NCI-H1417 treated with DMSO at 0.1 percent for 48 hours (cell line): ENCODE measurements at regions not wholly inside any gene's neighbourhood (a gene's known extent, or its start where the extent isn't known, plus 50 kb on each side); places are given as distances from the start of the nearest gene placed in this dataset.
"Not testable (repeated sequence)": the region's sequence is repeated elsewhere in the genome, so short reads cannot be mapped to it uniquely, and the experiment has no call there.

Experiments used
- DNase-seq: peaks from one replicate; lab custom pipeline; 2025; lab: John Stamatoyannopoulos, UW

- DNase-seq = no peak
Measured at GRCh38 chr6:154598399-154598798, 87.9 kb upstream of the CNKSR3 start.

- no peak for DNase-seq
Measured at GRCh38 chr6:154602296-154602695, 91.8 kb upstream of the CNKSR3 start.

- no peak for DNase-seq
Measured at GRCh38 chr6:154602708-154603107, 92.2 kb upstream of the CNKSR3 start.

- DNase-seq = no peak
Measured at GRCh38 chr6:154604119-154604518, 93.6 kb upstream of the CNKSR3 start.

- no peak for DNase-seq
Measured at GRCh38 chr6:154605178-154605881, 94.8 kb upstream of the CNKSR3 start.

- no peak for DNase-seq
Measured at GRCh38 chr6:154605882-154606370, 95.4 kb upstream of the CNKSR3 start.

- DNase-seq = no peak
Measured at GRCh38 chr6:154606457-154606856, 96.0 kb upstream of the CNKSR3 start.

- DNase-seq = no peak
Measured at GRCh38 chr6:154606860-154607259, 96.4 kb upstream of the CNKSR3 start.

- DNase-seq = no peak
Measured at GRCh38 chr6:154611241-154611640, 100.8 kb upstream of the CNKSR3 start.

GRCh38 chr6:154611847-154612246, 101.4 kb upstream of the CNKSR3 start:
- DNase-seq = no peak

- no peak for DNase-seq
Measured at GRCh38 chr6:154613137-154613676, 102.7 kb upstream of the CNKSR3 start.

- DNase-seq = no peak
Measured at GRCh38 chr6:154614101-154614500, 103.6 kb upstream of the CNKSR3 start.

GRCh38 chr6:154614641-154615040, 104.2 kb upstream of the CNKSR3 start:
- DNase-seq = no peak

GRCh38 chr6:154615483-154616025, 105.1 kb upstream of the CNKSR3 start:
- DNase-seq = no peak

GRCh38 chr6:154617175-154617574, 106.7 kb upstream of the CNKSR3 start:
- no peak for DNase-seq

GRCh38 chr6:154619146-154619545, 108.7 kb upstream of the CNKSR3 start:
- no peak for DNase-seq

GRCh38 chr6:154621686-154622085, 111.2 kb upstream of the CNKSR3 start:
- no peak for DNase-seq

- no peak for DNase-seq
Measured at GRCh38 chr6:154622618-154623336, 110.4 kb upstream of the SCAF8 start.

- no peak for DNase-seq
Measured at GRCh38 chr6:154623391-154623790, 109.8 kb upstream of the SCAF8 start.

- DNase-seq = no peak
Measured at GRCh38 chr6:154624038-154624599, 109.1 kb upstream of the SCAF8 start.

- not testable (repeated sequence) for DNase-seq
Measured at GRCh38 chr6:154624727-154625126, 108.5 kb upstream of the SCAF8 start.

- DNase-seq = no peak
Measured at GRCh38 chr6:154625721-154626120, 107.5 kb upstream of the SCAF8 start.

- no peak for DNase-seq
Measured at GRCh38 chr6:154629127-154629526, 104.1 kb upstream of the SCAF8 start.
